Subcutaneous abdominal adipose tissue (tissue), 5 donors: ENCODE measurements at regions not wholly inside any gene's neighbourhood (a gene's known extent, or its start where the extent isn't known, plus 50 kb on each side); places are given as distances from the start of the nearest gene placed in this dataset.

Experiments
- H3K27ac ChIP-seq: one replicate; pipeline ENCODE4 v1.7.0; 2013; ENCODE audit warnings: low read depth, mild to moderate bottlenecking, inconsistent platforms, low read length, moderate library complexity
- H3K27me3 ChIP-seq, 5 donors: one replicate each; pipeline ENCODE4 v1.7.0; 2013; ENCODE audit warnings: low read length in 5 of 5, inconsistent platforms in 1 of 5; ENCODE audit not compliant: control insufficient read depth in 5 of 5, insufficient read depth in 4 of 5
- H3K36me3 ChIP-seq, 5 donors: one replicate each; pipeline ENCODE4 v1.7.0; 2013; ENCODE audit warnings: low read length in 5 of 5; ENCODE audit not compliant: control insufficient read depth in 5 of 5, insufficient read depth in 5 of 5
- H3K4me1 ChIP-seq, 5 donors: one replicate each; pipeline ENCODE4 v1.7.0; 2013; ENCODE audit warnings: low read length in 5 of 5, mild to moderate bottlenecking in 3 of 5, moderate library complexity in 1 of 5; ENCODE audit not compliant: control insufficient read depth in 5 of 5, insufficient read depth in 5 of 5
- H3K4me3 ChIP-seq, 5 donors: one replicate each; pipeline ENCODE4 v1.7.0; 2013; ENCODE audit warnings: low read length in 5 of 5, low read depth in 1 of 5
- H3K9ac ChIP-seq, 5 donors: one replicate each; pipeline ENCODE4 v1.7.0; 2013; ENCODE audit warnings: low read length in 5 of 5, mild to moderate bottlenecking in 4 of 5, moderate library complexity in 3 of 5
- H3K9me3 ChIP-seq, 5 donors: one replicate each; pipeline ENCODE4 v1.7.0; 2013; ENCODE audit warnings: low read length in 5 of 5; ENCODE audit not compliant: control insufficient read depth in 5 of 5
- donor health status: healthy.
- donor health status: healthy.
- donor health status: healthy.
- donor health status: healthy.
- donor health status: healthy.

- Histone ChIP-seq H3K9ac (no peak overlapping the region), H3K27me3 (peaks cover 0 to 2% (median 0%) of the 10 kb centered on the region in 5 donors), H3K4me1 (no peaks in the 10 kb centered on the region), H3K27ac (no peak overlapping the region), H3K36me3 (no peaks in the 10 kb centered on the region), H3K9me3 (no peaks in the 10 kb centered on the region), H3K4me3 (no peak overlapping the region)
Measured at GRCh38 chr5:3680821-3681220, 85.2 kb downstream of the IRX1 start.

GRCh38 chr5:3684118-3684517 lies 88.5 kb downstream of the IRX1 start:
- Histone ChIP-seq H3K27ac (no peak overlapping the region), H3K4me3 (no peak overlapping the region), H3K4me1 (no peaks in the 10 kb centered on the region), H3K27me3 (peaks cover 0 to 2% (median 0%) of the 10 kb centered on the region in 5 donors), H3K36me3 (no peaks in the 10 kb centered on the region), H3K9ac (no peak overlapping the region), H3K9me3 (no peaks in the 10 kb centered on the region)

- Histone ChIP-seq H3K9me3 (no peaks in the 10 kb centered on the region), H3K36me3 (no peaks in the 10 kb centered on the region), H3K4me3 (no peak overlapping the region), H3K9ac (no peak overlapping the region), H3K4me1 (no peaks in the 10 kb centered on the region), H3K27me3 (peaks cover 0 to 2% (median 0%) of the 10 kb centered on the region in 5 donors), H3K27ac (no peak overlapping the region)
Measured at GRCh38 chr5:3684771-3685354, 89.2 kb downstream of the IRX1 start.

GRCh38 chr5:3694819-3695218 lies 99.2 kb downstream of the IRX1 start:
- H3K36me3 ChIP-seq: no peaks in the 10 kb centered on the region
- no peak overlapping the region for H3K27ac ChIP-seq
- H3K9me3 ChIP-seq: peaks cover 0 to 2% (median 0%) of the 10 kb centered on the region in 5 donors
- no peaks in the 10 kb centered on the region for H3K27me3 ChIP-seq
- no peaks in the 10 kb centered on the region for H3K4me1 ChIP-seq
- H3K9ac ChIP-seq: no peak overlapping the region
- H3K4me3 ChIP-seq: no peak overlapping the region

- Histone ChIP-seq H3K27ac (no peak overlapping the region), H3K36me3 (no peaks in the 10 kb centered on the region), H3K27me3 (no peaks in the 10 kb centered on the region), H3K4me3 (no peak overlapping the region), H3K9me3 (peaks cover 0 to 2% (median 0%) of the 10 kb centered on the region in 5 donors), H3K9ac (no peak overlapping the region), H3K4me1 (no peaks in the 10 kb centered on the region)
Measured at GRCh38 chr5:3695818-3696217, 100.2 kb downstream of the IRX1 start.

GRCh38 chr5:3698412-3698811 lies 102.8 kb downstream of the IRX1 start:
- H3K4me1 ChIP-seq: no peaks in the 10 kb centered on the region
- no peak overlapping the region for H3K4me3 ChIP-seq
- no peak overlapping the region for H3K9ac ChIP-seq
- H3K27ac ChIP-seq: no peak overlapping the region
- H3K36me3 ChIP-seq: no peaks in the 10 kb centered on the region
- no peaks in the 10 kb centered on the region for H3K27me3 ChIP-seq
- H3K9me3 ChIP-seq: peaks cover 0 to 2% (median 0%) of the 10 kb centered on the region in 5 donors

GRCh38 chr5:3701694-3702093 lies 106.1 kb downstream of the IRX1 start:
- Histone ChIP-seq H3K27ac (no peak overlapping the region), H3K9me3 (no peaks in the 10 kb centered on the region), H3K27me3 (no peaks in the 10 kb centered on the region), H3K4me1 (peaks cover 0 to 7% (median 0%) of the 10 kb centered on the region in 5 donors), H3K36me3 (no peaks in the 10 kb centered on the region), H3K4me3 (no peak overlapping the region), H3K9ac (no peak overlapping the region)

GRCh38 chr5:3704661-3705060 lies 109.0 kb downstream of the IRX1 start:
- H3K27ac ChIP-seq: no peak overlapping the region
- H3K9me3 ChIP-seq: no peaks in the 10 kb centered on the region
- no peaks in the 10 kb centered on the region for H3K27me3 ChIP-seq
- no peaks in the 10 kb centered on the region for H3K36me3 ChIP-seq
- no peak overlapping the region for H3K4me3 ChIP-seq
- no peak overlapping the region for H3K9ac ChIP-seq
- H3K4me1 ChIP-seq: peaks cover 0 to 7% (median 0%) of the 10 kb centered on the region in 5 donors

- H3K27ac ChIP-seq: no peak overlapping the region
- peaks cover 0 to 7% (median 0%) of the 10 kb centered on the region in 5 donors for H3K4me1 ChIP-seq
- no peak overlapping the region for H3K9ac ChIP-seq
- no peak overlapping the region for H3K4me3 ChIP-seq
- H3K36me3 ChIP-seq: no peaks in the 10 kb centered on the region
- H3K27me3 ChIP-seq: no peaks in the 10 kb centered on the region
- no peaks in the 10 kb centered on the region for H3K9me3 ChIP-seq
Measured at GRCh38 chr5:3709068-3709716, 113.6 kb downstream of the IRX1 start.

GRCh38 chr5:3709717-3710348 lies 114.2 kb downstream of the IRX1 start:
- Histone ChIP-seq H3K27ac (no peak overlapping the region), H3K9me3 (no peaks in the 10 kb centered on the region), H3K27me3 (no peaks in the 10 kb centered on the region), H3K9ac (no peak overlapping the region), H3K4me1 (peaks cover 0 to 11% (median 4%) of the 10 kb centered on the region in 5 donors), H3K4me3 (no peak overlapping the region), H3K36me3 (no peaks in the 10 kb centered on the region)
